ENCODE measurements at regions not wholly inside any gene's neighbourhood (a gene's known extent, or its start where the extent isn't known, plus 50 kb on each side); places are given as distances from the start of the nearest gene placed in this dataset.

- TF ChIP-seq YY1 (tag by site-specific recombination; IDR thresholded peaks at IDR 0.05) (no peak), ZNF658 (tag by site-specific recombination; IDR thresholded peaks at IDR 0.05) (no peak), CTCF (tag by site-specific recombination; IDR thresholded peaks at IDR 0.05) (no peak), ZNF792 (tag by site-specific recombination; IDR thresholded peaks at IDR 0.05) (no peak), ZNF354C (tag by site-specific recombination; IDR thresholded peaks at IDR 0.05; ENCODE audit: borderline replicate concordance, low read depth) (no peak), PATZ1 (tag by site-specific recombination; IDR thresholded peaks at IDR 0.05) (no peak), ZNF624 (tag by site-specific recombination; IDR thresholded peaks at IDR 0.05) (no peak), REST (tag by site-specific recombination; IDR thresholded peaks at IDR 0.05) (no peak), ZNF274 (IDR thresholded peaks at IDR 0.05; ENCODE audit: low read length) (no peak), ZNF274 (tag by site-specific recombination; IDR thresholded peaks at IDR 0.05; ENCODE audit: borderline replicate concordance) (no peak), ZNF280D (tag by site-specific recombination; IDR thresholded peaks at IDR 0.05) (no peak), ZNF169 (tag by site-specific recombination; IDR thresholded peaks at IDR 0.05) (no peak), ZNF449 (tag by site-specific recombination; IDR thresholded peaks at IDR 0.05) (no peak)
Measured at GRCh38 chr7:18361756-18362155, 133.8 kb upstream of the HDAC9 start.
